ENCODE measurements at regions not wholly inside any gene's neighbourhood (a gene's known extent, or its start where the extent isn't known, plus 50 kb on each side); places are given as distances from the start of the nearest gene placed in this dataset.
A peak's percentile ranks its signal among the peaks of the same experiment; 100 is the strongest.

DNA sequence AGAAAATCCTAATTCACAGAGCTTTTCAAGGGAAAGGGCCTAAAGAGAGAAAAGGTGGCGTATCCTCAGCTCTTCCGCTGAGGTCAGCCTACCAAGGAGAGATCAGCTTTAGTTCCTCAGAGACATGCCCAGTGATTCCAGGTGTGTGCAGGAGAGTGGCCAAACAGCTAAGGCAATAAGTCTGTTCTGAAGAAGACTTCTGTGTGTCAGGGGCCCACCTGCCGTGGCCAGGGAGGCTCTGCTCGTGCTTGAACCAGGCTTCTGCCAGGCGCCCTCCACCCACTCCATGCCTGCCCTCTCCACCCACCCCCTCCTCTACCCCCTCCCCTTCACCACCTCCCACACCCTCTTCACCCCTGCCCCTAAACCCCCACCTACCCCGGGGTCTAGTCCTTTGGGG lies 67.4 kb upstream of the ARMC2 start:
- no peak for DNase-seq

DNA sequence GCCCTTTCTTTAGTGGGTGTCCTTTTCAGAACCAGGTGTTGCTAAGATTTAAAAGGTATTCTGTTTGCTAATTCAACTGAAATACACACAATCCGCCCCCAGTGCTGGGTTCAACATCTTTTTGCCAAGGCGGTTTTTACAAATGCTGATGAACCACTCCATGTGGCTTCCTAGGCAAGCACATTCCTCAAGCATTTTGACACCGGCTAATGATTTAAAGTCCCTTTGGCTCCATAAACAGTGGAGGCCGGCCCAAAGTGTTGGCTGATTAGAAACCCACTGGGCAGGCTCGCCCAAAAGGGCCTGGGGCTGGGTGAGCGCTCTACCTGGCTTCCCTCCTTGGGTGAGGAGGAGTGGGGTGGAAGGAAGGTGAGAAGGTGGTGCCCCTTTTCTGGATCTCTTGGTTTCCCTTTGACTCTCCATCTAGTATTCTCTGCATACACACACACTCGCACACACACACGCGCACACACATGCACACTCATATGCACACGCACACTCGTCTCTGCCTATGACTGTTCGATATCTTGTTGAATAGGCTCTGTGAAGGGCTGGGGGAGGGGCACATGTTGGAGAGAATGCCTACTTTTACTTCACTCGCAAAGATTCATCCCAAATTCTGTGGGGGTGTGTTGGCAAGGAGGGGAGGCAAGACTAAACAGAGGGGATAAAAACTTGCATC lies 66.7 kb upstream of the ARMC2 start:
- no peak for DNase-seq

DNA sequence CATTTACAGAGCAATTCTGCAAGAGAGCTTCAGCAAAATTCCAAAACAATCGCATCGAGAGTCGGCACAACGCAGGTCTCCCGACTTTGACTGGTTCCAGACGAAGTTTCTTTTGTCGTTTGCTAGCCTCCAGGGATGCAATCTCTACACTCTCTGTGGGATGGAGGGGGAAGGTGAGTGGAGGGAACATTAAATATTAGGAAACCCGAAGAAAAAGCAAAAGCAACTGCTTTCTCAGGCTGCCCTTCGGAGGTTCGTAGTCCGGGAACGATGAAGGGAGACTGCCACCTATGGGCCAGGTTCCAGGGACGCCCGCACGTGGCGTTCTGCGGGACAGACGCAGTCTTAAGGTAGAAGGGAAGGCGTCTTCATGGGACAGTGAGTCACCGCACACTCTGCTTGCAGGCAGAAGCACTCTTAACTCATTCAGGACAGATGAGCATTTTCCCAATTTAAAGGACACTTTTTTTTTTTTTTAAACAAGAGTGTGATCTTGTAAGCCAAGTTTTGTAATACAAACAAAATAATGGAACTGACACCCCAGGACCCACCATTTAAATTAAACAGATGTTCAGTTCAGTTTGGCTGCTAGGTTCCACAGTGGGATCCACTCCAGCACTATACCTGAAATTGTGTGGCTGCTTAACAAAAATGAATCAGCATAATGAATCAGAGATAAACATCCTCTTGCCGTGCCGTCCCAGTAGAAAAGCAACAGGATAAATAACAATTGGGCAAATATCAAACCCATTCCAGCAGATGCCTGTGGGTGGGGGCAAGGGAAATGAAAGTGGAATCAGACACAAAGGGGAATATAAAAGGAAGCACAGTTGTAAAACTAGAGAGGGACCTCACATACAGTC lies 65.8 kb upstream of the ARMC2 start:
- peak; percentile 83 for DNase-seq

DNA sequence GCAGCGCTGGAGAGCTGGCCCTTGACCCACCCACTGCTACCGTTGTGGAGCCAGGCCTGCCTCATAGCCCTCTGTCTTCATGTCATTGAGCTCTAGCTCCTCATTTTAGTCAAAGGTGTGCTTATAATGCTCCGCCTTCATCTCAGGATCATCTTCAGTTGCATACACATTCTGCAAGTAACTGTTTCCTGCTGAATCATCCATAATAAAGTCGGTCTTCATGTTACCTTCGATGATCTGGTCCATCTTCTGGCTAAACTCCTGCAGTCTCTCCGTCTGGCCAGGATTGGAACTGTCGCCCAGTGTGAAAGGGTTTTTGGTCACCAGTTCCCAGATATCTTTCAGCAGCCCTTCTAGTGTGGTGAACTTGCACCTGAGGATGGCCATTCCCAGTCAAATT lies 62.6 kb upstream of the ARMC2 start:
- no peak for DNase-seq

DNA sequence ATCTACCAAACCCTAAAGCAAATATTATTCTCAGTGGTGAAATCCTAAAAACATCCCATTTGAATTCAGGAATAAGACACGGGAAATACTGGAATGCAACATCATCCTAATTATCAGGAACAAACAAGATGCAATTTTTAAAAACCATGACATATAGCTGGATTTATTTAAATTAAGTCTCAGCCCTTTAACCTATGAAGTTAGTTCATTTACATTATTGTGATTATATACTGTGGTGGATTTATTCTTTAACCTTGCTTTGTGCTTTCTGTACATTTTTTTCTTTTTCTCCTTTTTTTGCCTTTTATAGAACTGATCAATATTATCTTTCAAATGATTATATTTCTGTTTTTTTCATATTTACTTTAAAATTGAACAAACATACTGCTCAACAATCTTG lies 59.8 kb upstream of the ARMC2 start:
- no peak for DNase-seq

DNA sequence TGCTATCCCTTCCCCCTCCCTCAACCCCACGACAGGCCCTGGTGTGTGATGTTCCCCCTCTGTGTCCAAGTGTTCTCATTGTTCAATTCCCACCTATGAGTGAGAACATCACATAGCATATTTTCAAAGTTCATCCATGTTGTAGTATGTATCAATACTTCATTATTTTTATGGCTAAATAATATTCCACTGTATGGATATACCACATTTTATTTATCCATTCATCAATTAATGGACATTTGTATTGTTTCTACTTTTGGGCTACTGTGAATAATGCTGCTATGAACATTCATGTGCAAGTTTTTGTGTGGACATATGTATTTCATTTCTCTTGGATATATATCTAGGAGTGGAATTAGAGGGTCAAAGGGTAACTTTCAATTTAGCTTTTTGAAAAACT lies 58.7 kb upstream of the ARMC2 start:
- no peak for DNase-seq

DNA sequence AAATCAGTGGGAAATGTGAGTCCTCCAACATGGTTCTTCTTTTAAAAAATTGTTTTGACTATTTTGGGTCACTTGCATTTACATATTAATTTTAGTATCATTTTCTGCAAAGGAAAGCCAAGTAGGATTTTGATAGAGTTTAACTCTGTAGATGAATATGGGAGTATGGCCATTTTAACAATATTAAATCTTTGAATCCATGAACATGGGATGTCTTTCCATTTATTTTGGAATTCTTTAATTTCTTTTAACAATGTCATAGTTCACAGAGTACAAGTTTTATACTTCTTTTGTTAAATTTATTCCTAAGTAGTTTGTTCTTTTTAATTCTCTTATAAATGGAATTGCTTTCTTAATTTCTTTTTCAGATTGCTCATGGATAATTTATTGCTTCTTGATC lies 56.5 kb upstream of the ARMC2 start:
- DNase-seq = no peak

DNA sequence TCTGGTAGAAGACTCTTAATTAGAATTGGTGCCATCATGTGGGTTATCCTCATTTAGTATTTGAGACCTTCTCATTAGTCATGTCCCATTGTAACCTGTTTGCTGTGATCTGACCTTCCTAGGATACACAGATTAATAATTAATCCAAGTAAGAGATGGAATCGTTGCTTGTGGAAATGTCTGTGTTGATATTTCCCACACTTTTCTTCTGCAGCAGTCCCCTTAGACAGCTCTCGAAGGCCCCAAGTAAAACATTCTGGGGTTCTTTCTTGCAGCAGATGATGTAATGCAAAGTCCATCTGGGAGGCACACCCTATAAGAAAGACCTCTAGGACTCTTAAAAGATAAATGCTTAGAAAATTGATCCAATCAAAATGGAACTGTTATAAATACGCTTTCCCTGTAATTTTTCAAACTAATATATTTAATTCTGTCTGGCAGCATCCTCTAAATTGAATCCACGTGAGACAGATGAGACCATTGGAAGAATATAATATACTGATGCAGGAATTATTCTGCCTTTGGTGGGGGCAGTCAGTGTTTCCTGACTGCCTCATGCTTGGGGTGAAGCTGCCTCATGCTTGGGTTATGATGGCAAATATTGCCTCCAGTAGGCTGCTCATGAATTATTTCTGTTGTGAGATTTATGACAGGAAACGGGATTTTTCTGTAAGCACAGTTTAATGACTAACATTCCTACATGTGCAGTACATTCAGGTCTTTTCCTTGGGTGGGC lies 54.5 kb upstream of the ARMC2 start:
- DNase-seq = no peak

DNA sequence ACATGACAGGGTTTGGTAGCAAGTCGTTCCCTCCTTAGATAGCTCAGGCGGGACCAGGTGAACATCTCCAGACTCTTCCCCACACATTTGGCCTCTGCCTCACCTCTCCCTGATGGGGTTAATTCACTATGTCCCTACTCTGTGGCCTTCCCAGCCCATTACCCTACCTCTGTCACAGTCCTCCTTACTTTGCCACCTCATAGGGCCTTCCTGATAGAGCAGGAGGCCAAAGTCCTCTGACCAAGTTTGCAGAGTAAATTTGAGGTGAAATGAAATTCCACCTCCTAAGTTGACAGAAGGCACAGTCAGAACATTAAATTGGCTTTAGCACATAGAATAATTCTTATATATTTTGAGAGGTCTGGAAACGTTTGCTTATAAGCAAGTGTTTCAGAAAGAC lies 53.1 kb upstream of the ARMC2 start:
- no peak for DNase-seq

DNA sequence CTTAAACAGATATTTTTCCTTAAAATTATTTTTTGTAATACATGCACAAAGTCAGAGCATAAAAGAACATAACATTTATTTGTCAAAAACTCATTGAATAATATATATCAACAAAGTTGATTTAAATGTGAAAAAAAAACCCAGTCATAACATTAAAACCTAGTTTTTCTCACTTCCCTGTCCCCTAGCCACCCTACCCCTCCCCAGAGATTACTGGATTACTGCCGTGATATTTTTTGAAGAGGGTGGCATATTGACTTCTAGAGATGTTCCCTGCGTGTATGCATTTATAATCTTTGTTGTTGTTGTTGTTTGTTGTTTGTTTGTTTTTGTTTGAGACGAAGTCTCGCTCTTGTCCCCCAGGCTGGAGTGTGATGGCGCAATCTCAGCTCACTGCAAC lies 52.4 kb upstream of the ARMC2 start:
- DNase-seq = no peak

DNA sequence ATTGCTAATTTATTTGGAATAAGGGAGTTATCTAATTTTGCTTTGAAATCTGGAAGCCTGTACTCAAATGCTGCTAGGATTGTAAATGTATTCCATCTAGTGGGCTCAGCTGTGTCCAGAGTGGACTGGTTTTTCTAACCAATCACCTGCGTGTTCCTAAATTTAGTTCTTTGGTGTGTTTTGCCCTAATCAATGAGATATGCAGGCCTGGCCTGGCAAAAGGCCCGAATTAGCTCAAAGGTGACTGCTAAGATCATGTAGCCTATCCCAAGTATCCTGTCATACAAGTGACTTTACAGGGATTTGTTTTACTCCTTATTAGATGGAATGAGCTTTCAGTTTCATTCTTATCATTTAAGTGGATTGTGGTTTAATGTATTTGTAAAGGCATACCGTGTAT lies 51.3 kb upstream of the ARMC2 start:
- no peak for DNase-seq

DNA sequence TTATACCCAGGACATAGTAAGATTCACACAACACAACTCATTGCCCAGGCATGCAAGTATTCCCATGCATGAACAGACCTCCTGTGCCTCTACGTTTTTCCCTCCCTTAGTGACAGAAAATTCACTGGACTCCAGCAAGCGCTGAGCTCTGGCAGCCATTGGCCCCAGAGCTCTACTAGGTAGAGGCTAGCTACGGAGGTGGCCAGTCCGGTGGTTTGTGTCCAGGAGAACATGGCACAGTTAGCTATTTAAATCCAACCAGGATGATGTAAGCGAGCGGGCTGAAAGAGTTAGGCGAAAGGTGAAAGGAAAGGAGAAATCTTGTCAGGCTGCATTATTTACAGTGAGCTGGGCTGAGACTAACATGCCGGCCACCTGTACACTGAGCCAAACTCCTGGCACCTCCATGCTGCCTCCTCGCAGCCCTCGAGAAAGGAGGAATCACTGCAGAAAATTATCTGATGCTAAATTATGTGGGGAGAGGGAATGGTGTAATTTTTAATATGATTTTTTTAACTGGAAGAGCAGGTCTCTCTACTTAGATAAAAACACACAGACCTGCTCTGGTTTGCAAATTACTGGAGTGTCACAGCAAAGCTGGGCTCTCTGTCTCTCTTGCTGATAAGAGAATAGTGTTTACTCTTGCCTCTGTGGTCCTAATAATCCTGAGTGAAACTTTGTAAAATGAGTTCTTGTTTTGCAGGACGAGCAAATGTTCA lies 50.1 kb upstream of the ARMC2 start:
- DNase-seq = no peak

Measured in stimulated activated CD4-positive, alpha-beta T cell treated with anti-CD3 and anti-CD28 coated beads, Interleukin-4, amount 100 ng/mL, for 24 hours (primary cell).